ENCODE measurements at regions not wholly inside any gene's neighbourhood (a gene's known extent, or its start where the extent isn't known, plus 50 kb on each side); places are given as distances from the start of the nearest gene placed in this dataset.

DNA sequence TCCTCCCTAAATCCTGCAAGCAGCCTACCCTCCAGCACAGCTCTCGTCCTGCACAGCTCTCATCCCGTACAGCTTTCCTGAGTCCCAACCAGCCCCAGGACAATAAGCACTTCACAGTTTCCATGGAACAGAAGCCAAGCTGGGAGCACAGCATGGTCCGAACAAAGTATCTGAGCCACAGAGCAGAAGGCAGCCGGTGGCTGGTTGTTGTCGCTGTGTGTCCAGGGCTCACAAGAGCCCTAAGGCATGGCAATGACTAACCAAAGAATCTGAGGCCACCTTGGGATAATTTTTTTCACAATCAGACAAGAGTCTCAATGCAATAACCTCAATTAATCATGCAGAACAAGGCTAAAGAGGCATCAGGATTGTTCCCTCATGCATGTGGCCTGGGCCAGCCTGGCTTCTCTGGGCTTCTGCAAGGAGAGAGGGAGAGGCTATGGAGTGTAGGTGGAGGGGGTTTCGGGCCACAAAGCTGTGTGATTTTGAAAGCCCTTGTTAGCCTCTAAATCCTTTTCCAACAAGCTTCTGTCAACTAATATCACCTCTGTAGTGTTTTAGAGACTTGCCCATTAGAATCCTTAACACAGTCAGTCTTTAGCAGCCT is 323.4 kb downstream of the PIK3R1 start:
- DNase-seq (ENCODE audit: extremely low read depth in 1 of 4, low spot score in 3 of 4) (no peak), ATAC-seq (no peak), FAIRE-seq (no peak)
- ChIA-PET CTCF (ENCODE audit: low intra/inter-chr PET ratio) (no interaction called here), POLR2A (interaction anchor here (0.7 kb wide), 1 partner anchor 117 kb away, joined by 3 read pairs; no protein-coding TSS in a partner anchor)
- H3K27ac ChIP-seq (ENCODE audit: extremely low read depth, low read depth, low read length): no peak overlapping the region
- no peak overlapping the region; a peak in 1 of 4 replicates for H3K9ac ChIP-seq (ENCODE audit: insufficient read depth in 1 of 2, low read depth in 2 of 2, low read length in 2 of 2)
- no peaks in the 10 kb centered on the region for H4K20me1 ChIP-seq (replicated peaks; ENCODE audit: control insufficient read depth, insufficient read depth, low read length)
- 9% methylated on average over 6 of the region's 6 CpGs for WGBS (ENCODE audit: insufficient coverage, low coverage, missing lambda C conversion rate)
- peaks cover 11 to 21% of the 10 kb centered on the region in 2 experiments; a peak in 4 of 5 replicates for H3K27me3 ChIP-seq (ENCODE audit: control insufficient read depth in 2 of 2, insufficient read depth in 2 of 2, low read length in 2 of 2)
- no peaks in the 10 kb centered on the region for H3K79me2 ChIP-seq (ENCODE audit: control insufficient read depth, insufficient read depth, low read length)
- TF ChIP-seq SP2 (IDR thresholded peaks at IDR 0.05; ENCODE audit: extremely low read depth, low read depth, low read length, poor library complexity, severe bottlenecking) (no peak), TFAM (CRISPR knock-in tag; conservative IDR thresholded peaks at IDR 0.05) (no peak), ZNF282 (CRISPR knock-in tag; IDR thresholded peaks at IDR 0.05) (no peak), PHF21A (IDR thresholded peaks at IDR 0.05; ENCODE audit: borderline replicate concordance, low read depth) (no peak), BCOR (IDR thresholded peaks at IDR 0.05) (no peak), SMC3 (conservative IDR thresholded peaks at IDR 0.05; ENCODE audit: insufficient read depth, low read depth, low read length) (no peak), CBFA2T2 (conservative IDR thresholded peaks at IDR 0.05) (no peak), ZNF165 (CRISPR knock-in tag; IDR thresholded peaks at IDR 0.05; ENCODE audit: borderline replicate concordance) (no peak), DMBX1 (CRISPR knock-in tag; IDR thresholded peaks at IDR 0.05; ENCODE audit: borderline replicate concordance) (no peak), TSC22D4 (tag; IDR thresholded peaks at IDR 0.05) (no peak), CHD4 (IDR thresholded peaks at IDR 0.05; ENCODE audit: insufficient read depth, insufficient replicate concordance, low read depth, low read length, poor library complexity, severe bottlenecking) (no peak)
- TF ChIP-seq, protein P1, sequence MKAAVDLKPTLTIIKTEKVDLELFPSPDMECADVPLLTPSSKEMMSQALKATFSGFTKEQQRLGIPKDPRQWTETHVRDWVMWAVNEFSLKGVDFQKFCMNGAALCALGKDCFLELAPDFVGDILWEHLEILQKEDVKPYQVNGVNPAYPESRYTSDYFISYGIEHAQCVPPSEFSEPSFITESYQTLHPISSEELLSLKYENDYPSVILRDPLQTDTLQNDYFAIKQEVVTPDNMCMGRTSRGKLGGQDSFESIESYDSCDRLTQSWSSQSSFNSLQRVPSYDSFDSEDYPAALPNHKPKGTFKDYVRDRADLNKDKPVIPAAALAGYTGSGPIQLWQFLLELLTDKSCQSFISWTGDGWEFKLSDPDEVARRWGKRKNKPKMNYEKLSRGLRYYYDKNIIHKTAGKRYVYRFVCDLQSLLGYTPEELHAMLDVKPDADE (conservative IDR thresholded peaks at IDR 0.05; ENCODE audit: control insufficient read depth, low read depth, low read length): no peak
- TF ChIP-seq, protein P2, sequence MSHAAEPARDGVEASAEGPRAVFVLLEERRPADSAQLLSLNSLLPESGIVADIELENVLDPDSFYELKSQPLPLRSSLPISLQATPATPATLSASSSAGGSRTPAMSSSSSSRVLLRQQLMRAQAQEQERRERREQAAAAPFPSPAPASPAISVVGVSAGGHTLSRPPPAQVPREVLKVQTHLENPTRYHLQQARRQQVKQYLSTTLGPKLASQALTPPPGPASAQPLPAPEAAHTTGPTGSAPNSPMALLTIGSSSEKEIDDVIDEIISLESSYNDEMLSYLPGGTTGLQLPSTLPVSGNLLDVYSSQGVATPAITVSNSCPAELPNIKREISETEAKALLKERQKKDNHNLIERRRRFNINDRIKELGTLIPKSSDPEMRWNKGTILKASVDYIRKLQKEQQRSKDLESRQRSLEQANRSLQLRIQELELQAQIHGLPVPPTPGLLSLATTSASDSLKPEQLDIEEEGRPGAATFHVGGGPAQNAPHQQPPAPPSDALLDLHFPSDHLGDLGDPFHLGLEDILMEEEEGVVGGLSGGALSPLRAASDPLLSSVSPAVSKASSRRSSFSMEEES (CRISPR knock-in tag; IDR thresholded peaks at IDR 0.05): no peak
- TF ChIP-seq, protein P3, sequence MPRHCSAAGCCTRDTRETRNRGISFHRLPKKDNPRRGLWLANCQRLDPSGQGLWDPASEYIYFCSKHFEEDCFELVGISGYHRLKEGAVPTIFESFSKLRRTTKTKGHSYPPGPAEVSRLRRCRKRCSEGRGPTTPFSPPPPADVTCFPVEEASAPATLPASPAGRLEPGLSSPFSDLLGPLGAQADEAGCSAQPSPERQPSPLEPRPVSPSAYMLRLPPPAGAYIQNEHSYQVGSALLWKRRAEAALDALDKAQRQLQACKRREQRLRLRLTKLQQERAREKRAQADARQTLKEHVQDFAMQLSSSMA (CRISPR knock-in tag; IDR thresholded peaks at IDR 0.05): no peak
- TF ChIP-seq, protein P4, sequence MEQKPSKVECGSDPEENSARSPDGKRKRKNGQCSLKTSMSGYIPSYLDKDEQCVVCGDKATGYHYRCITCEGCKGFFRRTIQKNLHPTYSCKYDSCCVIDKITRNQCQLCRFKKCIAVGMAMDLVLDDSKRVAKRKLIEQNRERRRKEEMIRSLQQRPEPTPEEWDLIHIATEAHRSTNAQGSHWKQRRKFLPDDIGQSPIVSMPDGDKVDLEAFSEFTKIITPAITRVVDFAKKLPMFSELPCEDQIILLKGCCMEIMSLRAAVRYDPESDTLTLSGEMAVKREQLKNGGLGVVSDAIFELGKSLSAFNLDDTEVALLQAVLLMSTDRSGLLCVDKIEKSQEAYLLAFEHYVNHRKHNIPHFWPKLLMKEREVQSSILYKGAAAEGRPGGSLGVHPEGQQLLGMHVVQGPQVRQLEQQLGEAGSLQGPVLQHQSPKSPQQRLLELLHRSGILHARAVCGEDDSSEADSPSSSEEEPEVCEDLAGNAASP (IDR thresholded peaks at IDR 0.05): no peak
- TF ChIP-seq, protein P5, sequence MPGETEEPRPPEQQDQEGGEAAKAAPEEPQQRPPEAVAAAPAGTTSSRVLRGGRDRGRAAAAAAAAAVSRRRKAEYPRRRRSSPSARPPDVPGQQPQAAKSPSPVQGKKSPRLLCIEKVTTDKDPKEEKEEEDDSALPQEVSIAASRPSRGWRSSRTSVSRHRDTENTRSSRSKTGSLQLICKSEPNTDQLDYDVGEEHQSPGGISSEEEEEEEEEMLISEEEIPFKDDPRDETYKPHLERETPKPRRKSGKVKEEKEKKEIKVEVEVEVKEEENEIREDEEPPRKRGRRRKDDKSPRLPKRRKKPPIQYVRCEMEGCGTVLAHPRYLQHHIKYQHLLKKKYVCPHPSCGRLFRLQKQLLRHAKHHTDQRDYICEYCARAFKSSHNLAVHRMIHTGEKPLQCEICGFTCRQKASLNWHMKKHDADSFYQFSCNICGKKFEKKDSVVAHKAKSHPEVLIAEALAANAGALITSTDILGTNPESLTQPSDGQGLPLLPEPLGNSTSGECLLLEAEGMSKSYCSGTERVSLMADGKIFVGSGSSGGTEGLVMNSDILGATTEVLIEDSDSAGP (CRISPR knock-in tag; IDR thresholded peaks at IDR 0.05): no peak
- intact Hi-C loops (cut with micrococcal nuclease): no loop called here
- no peak overlapping the region for H3K4me2 ChIP-seq (ENCODE audit: insufficient read depth, low read length)
- no peaks in the 10 kb centered on the region for H3K36me3 ChIP-seq (ENCODE audit: control insufficient read depth, insufficient read depth, low read length)
- H3K9me3 ChIP-seq (replicated peaks; ENCODE audit: control insufficient read depth, insufficient read depth, low read depth, low read length): no peaks in the 10 kb centered on the region
- no peaks in the 10 kb centered on the region for H3K9me1 ChIP-seq (ENCODE audit: control insufficient read depth, insufficient read depth, low read length)
- no peak overlapping the region for H3K4me3 ChIP-seq
- H2AFZ ChIP-seq (ENCODE audit: low read depth, low read length): no peak overlapping the region
- H3K4me1 ChIP-seq (replicated peaks in 1 of 2; ENCODE audit: control insufficient read depth in 2 of 2, insufficient read depth in 2 of 2, low read length in 2 of 2): no peaks in the 10 kb centered on the region; a peak in 2 of 5 replicates
- in situ Hi-C loops (cut with MboI): no loop called here
- no TSS peak for BruUV-seq (replicated peaks)

All from K562 (cell line).